ENCODE measurements at regions not wholly inside any gene's neighbourhood (a gene's known extent, or its start where the extent isn't known, plus 50 kb on each side); places are given as distances from the start of the nearest gene placed in this dataset.
A peak's percentile ranks its signal among the peaks of the same experiment; 100 is the strongest.
"Not testable (repeated sequence)": the region's sequence is repeated elsewhere in the genome, so short reads cannot be mapped to it uniquely, and the experiment has no call there.

DNA sequence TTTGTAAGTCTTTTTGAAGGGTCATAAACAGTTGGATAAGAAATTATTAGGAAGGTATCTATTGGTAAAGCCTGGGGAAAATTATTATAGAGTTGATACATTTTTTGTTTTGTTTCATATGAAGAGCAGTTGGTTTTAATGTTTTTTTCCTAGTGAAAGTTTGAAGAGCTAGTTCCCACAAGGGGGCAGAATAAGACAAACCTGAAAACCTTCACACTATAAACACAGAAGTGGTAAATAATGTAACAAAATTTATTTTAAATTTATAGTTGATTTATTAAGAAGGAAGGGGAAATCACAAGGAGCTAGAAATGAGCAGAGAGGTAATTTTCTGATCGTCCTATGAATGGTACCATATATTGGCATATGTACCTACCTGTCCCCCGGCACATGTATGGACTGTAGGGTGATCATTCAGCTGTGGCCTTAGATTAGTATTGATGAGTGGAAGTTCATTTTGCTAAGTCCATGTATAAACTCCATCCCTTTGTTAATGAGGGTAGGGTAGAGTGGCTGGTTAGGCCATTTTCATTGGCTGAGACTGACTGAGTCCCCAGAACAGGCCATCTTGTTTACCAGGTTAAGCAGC, 116.3 kb downstream of the TANC2 start:
- DNase-seq, result no peak

DNA sequence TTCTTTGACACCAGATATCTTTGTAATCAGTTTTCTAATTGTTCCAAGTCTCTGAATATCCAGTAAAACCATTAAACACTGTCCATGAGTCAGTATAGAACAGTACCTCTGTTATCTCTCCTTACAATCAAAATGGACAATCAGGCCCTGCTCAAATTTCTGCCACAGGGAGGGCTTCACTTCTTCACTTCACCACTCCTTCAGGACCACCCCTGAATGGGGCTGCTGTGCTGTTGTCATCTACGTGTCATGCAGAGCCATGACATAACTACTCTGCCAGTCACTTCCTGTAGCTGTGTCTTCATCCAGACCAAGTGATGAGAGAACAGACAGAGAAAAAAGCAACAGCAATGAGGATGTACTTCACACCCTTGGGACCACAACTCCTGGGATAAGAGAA, 116.9 kb downstream of the TANC2 start:
- DNase-seq, result no peak

DNA sequence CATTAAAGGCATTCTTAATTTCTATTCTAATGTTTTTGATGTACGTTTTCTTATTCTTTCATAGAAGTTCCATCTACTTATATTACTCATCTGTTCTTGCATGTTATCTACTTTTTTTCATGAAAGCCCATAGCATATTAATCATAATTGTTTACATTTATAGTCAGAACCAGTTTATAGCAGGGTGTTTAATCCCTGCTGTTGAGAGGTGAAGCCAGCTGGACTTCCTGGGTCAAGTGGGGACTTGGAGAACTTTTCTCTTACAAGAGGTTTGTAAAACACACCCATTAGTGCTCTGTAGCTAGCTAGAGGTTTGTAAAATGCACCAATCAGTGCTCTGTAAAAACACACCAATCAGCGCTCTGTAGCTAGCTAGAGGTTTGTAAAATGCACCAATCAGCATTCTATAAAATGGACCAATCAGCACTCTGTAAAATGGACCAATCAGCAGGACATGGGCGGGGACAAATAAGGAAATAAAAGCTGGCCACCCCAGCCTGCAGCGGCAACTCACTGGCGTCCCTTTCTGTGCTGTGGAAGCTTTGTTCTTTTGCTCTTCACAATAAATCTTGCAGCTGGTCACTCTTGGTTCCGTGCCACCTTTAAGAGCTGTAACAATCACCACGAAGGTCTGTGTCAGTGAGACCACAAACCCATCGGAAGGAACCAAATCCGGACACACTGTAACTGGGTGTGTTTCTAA, 120.6 kb downstream of the TANC2 start:
- no peak for DNase-seq

GRCh38 chr17:63090358-63091114, 124.5 kb downstream of the TANC2 start:
- DNase-seq, result not testable (repeated sequence)

DNA sequence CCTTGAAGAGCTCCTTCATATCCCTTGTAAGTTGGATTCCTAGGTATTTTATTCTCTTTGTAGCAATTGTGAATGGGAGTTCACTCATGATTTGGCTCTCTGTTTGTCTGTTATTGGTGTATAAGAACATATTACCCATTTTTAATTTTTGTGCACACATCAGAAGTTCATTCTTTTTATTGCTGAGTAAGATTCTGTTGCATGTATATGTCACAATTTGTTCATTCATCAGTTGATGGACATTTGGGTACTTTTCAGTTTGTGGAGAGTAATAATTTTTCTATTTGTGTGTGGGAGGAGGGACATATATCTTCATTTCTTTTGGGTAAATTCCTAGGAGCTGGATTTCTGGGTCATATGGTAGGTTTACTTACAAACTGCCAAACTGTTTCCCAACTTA, 125.9 kb downstream of the TANC2 start:
- DNase-seq, result not testable (repeated sequence)

DNA sequence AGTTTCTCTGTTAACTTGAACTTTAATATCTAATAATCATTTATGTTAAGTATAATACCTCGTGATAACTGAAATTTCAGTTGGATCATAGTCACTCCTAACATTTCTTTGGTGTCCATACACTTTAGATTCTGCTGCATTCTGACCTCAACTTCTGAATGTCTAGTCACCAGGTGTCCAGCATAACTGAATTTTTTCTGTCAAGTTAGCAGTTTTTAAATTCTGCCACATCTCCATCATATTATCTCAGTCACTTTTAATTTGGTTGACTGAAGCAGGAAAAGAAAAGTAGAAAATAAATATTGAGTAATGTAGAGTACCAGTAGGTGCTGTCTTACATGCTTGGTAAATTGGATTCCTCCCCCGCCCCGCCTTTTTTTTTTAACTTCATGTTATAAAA, 128.6 kb downstream of the TANC2 start:
- DNase-seq, result no peak

DNA sequence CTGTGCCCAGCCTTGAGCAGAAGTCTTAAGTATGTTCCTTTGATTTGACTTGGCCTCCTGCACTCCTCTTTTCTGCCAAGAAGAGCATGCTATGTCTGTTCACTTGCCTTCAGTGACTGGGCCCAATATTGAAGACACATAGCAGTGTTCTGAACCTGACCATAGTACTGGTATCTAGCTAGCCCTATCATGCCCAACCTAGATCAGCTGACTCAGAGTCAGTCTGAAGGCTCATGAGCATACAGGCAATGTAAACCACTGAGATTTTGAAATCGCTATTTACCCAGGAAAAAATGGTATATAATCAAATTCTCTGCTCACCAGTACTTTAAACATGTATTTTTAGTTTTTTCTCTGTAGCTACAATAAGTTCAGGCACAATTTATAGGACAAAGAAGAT, 129.4 kb downstream of the TANC2 start:
- no peak for DNase-seq

- no peak for DNase-seq
Observed at GRCh38 chr17:63095879-63096278, 129.8 kb downstream of the TANC2 start.

- DNase-seq, result no peak
Observed at GRCh38 chr17:63096426-63096825, 130.4 kb downstream of the TANC2 start.

DNA sequence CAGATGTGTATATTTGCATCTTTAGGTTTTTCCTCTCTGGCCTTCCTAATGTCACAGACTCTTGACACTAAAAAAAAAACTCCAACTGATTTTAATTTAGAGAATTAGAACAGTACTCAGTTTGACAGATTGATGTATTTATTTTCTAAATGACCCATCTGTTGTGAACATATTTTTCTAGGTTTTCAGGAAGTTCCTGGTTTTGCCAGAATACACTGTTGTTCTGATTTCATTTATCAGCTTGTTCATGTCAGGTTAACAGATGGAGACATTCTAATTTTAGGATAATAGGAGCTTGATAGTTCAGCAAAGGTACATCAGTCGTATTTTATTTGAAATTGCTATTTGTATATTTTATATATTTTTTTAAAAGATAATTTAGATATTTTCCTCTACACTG, 133.4 kb downstream of the TANC2 start:
- DNase-seq, result peak; percentile 45

GRCh38 chr17:63102034-63102433, 136.0 kb downstream of the TANC2 start:
- DNase-seq, result no peak

DNA sequence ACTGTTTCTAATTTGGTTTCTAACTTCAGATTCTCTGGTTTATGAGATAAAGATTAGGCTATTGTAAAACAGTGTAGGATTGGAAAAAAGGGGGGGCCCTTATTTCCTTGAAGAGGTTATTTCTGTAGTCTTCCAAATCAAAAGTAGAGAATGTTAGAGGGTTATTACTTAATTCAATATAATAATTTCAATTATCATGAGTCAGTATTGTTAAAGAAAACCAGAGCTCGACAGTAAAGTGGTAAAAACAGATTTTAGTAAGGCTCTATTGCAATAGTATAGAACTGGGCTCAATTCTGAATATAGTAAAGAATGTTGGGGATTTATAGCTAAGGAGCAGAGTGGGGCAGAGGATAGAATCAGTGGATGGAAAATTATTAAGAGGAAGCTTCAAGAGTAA, 140.0 kb downstream of the TANC2 start:
- no peak for DNase-seq

GRCh38 chr17:63109661-63110060, 143.6 kb downstream of the TANC2 start:
- DNase-seq, result no peak

GRCh38 chr17:63113167-63113566, 147.1 kb downstream of the TANC2 start:
- DNase-seq, result no peak

DNA sequence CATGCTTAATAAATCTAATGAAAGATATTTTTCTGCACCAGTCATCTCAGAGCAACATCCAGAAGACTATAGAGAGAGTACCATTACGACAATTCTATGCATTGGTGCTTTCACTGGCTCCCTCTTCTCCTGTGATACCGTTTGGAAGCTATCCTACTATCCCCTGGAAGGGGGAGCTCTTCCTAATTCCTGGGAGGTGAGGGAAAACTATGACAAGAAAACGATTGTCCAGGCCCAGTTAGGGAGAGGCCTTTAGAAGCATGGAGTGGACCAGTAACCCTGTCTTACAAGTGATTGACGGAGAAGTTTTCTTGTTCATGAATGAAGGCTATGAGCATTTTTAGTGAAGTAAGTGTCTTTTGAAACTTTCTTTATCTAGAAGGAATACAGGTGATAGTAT, 150.2 kb downstream of the TANC2 start:
- DNase-seq, result no peak

GRCh38 chr17:63116967-63117830, 151.2 kb downstream of the TANC2 start:
- no peak for DNase-seq

DNA sequence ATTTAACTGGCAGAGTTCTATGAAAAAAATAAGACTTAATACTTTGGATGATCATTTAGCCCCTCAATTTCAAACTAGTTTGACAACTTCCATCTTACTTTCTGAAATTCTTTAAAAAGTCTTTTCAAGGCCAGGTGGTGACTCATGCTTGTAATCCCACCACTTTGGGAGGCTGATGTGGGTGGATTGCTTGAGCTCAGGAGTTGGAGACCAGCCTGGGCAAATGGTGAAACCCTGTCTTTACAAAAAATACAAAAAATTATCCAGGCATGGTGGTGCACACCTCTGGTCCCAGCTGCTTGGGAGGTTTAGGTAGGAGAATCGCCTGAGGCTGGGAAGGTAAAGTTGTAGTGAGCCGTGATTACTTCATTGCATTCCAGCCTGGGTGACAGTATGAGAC, 154.4 kb downstream of the TANC2 start:
- no peak for DNase-seq

DNA sequence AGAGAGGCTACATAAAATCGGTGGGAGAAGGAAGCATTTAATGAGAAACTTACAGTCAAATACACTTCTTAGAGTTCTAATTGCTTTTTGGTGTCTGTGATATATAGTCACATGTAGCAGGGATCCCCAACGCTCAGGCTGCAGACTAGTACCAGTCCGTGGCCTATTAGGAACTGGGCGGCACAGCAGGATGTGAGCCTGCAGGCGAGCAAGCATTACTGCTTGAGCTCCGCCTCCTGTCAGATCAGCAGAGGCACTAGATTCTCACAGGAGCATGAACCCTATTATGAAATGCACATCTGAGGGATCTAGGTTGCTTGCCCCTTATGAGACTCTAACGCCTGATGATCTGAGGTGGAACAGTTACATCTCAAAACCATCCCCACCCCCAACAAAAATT, 158.5 kb downstream of the TANC2 start:
- DNase-seq, result no peak

GRCh38 chr17:63124958-63125357, 158.9 kb downstream of the TANC2 start:
- DNase-seq, result no peak

DNA sequence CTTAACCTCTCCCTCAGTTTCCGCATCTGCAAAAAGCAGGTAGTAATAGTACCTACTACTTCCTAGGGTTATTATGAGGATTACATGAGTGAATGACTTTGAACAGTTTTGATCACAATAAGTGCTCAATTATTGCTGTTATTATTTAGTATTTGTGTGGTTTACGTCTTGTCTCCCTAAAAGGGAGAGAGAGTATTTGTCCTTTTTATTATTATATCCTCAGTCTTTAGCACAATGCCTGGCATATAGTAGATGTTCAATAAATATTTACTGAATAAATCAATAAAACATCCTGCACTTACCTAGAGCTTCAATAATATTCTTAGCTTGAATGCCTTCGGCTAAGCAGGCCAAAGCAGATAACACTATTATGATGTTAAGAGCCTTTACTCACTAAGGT, 160.0 kb downstream of the TANC2 start:
- DNase-seq, result no peak

DNA sequence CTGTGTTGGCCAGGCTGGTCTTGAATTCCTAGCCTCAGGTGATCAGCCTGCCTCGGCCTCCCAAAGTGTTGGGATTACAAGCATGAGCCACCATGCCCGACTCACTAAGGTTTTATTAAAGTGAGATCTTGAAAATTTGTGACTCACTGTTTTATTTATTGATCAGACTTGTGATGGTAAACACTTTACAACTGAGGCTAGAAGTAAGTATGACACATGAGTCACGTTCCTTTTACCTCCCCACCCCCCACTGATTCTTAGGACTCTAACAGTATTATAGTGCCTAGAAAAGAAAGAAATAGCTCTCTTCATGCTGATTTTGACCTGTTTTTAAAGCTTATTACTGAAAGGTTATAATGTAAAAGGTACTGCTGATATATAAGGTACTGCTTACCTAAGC, 160.6 kb downstream of the TANC2 start:
- no peak for DNase-seq

GRCh38 chr17:63132459-63132911, 166.4 kb downstream of the TANC2 start:
- no peak for DNase-seq

GRCh38 chr17:63133491-63133890, 167.5 kb downstream of the TANC2 start:
- DNase-seq, result no peak
